NCI-H510A treated with DMSO at 0.1 percent for 48 hours (cell line): ENCODE measurements at regions not wholly inside any gene's neighbourhood (a gene's known extent, or its start where the extent isn't known, plus 50 kb on each side); places are given as distances from the start of the nearest gene placed in this dataset.
"Not testable (repeated sequence)": the region's sequence is repeated elsewhere in the genome, so short reads cannot be mapped to it uniquely, and the experiment has no call there.

ENCODE experiments used
- DNase-seq: peaks from one replicate; lab custom pipeline; 2025; lab: John Stamatoyannopoulos, UW

DNA sequence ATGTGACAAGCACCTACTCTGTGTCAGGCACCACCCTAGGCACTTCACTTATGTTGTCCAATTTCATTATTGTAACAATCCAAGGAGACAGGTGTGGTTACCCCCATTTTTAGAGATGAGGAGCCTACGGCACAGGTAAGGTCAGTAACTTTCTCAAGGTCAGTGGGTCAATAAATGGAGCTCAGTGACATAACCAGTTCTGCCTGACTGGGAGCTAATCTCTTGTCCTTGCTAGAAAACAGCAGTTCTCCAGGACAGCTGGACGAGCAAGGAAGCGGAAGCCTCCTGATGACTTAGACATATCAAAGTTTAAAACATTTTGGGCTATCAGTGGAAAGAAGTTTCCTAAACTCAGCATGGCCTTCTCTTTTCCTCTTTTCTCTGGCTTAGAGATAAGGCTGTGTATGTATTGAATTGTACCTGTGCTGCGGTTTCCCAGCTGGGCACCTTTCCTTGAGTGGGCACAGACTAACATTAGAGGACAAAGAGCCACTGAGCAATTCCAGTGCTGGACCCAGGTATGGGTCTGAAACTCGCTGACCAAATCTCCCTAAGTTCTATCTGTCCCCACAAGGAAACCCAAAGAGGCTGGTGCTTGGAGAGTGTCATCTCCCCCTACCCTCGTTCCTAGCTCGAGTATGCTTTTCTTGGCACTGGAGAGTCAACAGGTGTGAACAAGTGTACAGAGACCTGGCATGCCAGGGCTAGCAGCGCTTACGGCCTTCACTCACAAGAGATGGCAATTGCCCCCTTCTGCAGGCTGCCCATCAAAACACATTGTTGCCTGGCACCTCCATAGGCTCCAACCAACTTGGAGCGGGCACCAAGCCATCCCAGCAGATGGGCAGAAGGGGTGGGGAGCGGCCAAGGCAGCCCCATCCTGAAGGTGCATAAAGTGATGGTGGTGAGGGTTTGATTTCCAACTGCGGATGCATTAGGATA is 456.1 kb upstream of the PROX1 start:
- DNase-seq, result no peak

- DNase-seq, result no peak
Observed at GRCh38 chr1:213533125-213533524, 454.6 kb upstream of the PROX1 start.

- no peak for DNase-seq
Observed at GRCh38 chr1:213535679-213536078, 452.1 kb upstream of the PROX1 start.

DNA sequence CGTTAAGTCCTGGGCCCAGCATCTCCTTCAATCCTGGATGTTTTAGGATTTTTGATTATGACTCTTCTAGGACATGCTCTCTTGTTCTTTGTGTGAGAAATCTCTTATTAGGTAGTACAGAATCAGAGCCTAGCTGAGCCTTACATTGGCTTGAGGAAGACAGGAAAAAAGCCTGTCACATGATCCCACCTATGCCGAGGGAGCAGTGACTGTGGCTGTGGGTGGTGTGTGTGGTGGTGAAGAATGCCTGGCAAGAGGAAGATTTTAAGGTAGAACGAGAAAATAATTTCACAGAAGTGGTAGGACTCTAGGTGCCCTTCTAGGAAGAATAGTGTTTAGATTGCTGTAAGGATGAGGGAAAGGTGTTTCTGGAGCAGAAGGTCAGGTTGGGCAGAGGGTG is 449.5 kb upstream of the PROX1 start:
- no peak for DNase-seq

GRCh38 chr1:213539464-213539863 is 448.3 kb upstream of the PROX1 start:
- DNase-seq, result no peak

- DNase-seq, result no peak
Observed at GRCh38 chr1:213541641-213542040, 446.1 kb upstream of the PROX1 start.

DNA sequence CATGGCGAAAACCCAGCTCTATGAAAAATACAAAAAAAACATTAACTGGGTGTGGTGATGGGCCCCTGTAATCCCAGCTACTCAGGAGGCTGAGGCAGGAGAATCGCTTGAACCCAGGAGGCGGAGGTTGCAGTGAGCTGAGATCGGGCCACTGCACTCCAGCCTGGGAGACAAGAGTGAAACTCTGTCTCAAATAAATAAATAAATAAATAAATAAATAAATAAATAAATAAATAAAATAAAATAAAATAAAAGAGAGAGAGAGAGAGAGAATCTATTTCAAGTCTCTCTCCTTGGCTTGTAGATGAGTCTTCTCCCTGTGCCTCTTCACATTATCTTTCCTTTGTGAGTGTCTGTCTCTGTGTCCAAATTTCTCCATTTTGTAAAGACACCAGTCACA is 442.6 kb upstream of the PROX1 start:
- DNase-seq, result not testable (repeated sequence)

- DNase-seq, result no peak
Observed at GRCh38 chr1:213549982-213550381, 437.8 kb upstream of the PROX1 start.

GRCh38 chr1:213550804-213551203 is 437.0 kb upstream of the PROX1 start:
- DNase-seq, result no peak

GRCh38 chr1:213552045-213552444 is 435.7 kb upstream of the PROX1 start:
- no peak for DNase-seq

GRCh38 chr1:213560226-213560625 is 427.5 kb upstream of the PROX1 start:
- DNase-seq, result no peak

- no peak for DNase-seq
Observed at GRCh38 chr1:213561870-213562269, 425.9 kb upstream of the PROX1 start.

DNA sequence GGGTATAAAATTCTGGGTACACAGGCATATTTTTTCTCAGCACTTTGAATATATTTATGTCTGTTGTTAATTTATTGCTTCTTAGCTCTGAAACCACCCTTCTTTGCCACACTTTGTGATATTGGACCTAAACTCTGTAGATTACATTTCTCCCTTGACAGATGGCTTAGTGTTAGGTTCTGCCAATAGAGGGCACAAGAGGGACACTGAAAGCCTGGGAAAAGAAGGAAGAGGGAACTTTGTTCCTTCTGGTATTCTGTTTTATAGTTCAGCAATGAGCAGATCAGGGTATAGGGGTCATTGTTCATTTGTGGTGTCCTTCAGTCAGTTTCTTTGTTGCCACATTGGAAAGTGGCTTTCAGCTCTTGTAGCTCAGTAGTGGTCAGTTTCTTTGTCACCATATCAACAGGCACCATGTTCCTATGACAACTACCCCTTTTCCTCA is 423.5 kb upstream of the PROX1 start:
- peak; percentile 47 for DNase-seq

DNA sequence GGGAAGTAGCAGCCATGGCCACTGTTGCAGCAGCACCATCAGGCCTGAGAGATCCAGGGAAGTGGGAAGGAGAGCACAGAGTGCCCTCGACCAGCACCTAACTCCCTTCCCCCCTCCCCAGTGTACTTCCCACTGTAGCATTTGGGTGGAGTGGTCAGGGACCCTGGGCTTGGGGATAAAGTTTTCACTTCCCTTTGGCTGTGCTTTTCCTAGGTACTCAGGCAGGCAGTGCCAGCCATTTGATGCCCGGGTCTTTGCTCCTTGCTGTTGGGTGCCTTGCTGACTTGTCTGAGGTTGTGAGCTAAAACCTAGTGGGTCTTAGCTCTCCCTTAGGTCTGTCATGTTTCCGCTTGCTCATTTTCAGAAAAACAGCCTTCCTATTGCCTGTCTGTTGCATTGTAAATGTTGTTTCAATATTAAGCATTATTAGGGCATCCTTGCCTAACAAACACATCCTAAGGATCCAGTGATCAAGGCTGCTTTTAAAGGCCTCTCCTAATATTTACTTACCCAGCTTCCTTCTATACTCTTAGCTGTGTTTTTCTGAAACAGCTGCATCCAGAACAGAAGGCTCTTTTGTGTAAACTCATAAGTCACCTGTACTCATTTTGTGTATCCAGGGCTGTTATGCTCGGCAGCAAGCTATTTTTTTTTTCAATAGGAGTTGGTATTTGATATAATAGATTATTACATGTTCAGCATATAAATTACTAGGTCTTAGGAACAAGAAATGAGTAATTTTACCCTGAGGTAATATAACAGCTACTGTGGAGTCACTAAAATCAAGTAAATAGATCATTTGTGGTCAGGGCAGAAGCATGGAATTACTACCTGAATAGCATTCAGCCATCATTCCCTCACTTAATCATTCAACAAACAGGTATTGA is 418.6 kb upstream of the PROX1 start:
- DNase-seq, result peak; percentile 86

GRCh38 chr1:213569816-213570150 is 418.0 kb upstream of the PROX1 start:
- no peak for DNase-seq

GRCh38 chr1:213570487-213570886 is 417.3 kb upstream of the PROX1 start:
- DNase-seq, result no peak

DNA sequence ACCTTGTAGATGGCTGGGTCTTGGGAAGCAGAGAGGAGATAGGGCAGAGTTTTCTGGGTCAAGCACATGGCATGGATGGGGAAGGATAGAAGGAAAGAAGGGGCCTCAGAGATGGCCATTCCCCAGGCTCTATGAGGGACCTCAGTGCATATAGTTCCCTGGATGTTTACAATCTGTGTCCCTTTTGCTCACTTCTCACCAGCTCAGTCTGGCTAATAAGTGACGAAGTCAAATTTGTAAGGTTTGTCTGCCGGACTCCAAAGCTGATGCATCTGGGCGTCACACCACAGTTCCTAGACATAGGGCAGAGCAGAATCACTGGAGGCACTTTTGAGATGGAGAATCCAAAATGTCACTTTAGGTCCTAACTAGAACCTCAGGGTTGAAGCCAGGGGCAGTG is 416.4 kb upstream of the PROX1 start:
- no peak for DNase-seq

GRCh38 chr1:213571843-213572242 is 415.9 kb upstream of the PROX1 start:
- no peak for DNase-seq

DNA sequence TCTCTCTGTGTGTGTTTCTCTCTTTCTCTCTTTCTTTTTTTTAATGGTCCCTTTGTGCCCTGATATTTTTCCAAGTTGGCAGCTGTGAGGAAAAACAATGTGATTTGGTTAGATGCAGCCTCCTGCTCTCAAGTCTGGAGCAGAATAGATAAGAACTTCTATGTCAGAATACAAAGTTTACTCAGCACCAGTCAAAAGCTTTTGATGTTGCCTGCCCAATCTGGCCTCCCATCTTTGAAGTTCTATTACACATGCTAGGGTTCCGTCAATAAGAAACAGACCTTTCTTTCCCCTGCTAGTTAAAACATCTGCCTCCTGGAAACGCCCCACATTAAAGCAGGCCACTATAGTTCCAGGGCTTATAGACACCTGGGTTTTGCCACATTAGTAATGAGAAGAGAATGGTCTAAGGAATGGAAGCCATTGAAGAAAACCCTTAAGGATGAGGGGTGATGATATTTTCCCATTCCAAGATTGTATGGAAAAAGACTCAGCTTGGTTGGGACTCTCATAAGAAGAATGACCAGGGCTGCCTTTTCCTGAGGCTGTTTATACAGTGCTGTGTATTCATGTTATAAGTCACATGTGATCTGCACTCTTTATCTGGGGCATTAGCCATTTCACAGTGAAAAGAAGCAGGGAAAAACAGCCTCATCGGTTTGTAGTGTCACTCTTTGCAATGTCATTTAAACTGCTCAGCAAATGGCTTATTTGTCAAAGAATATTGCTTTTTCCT is 414.7 kb upstream of the PROX1 start:
- peak; percentile 26 for DNase-seq

GRCh38 chr1:213573648-213574009 is 414.1 kb upstream of the PROX1 start:
- no peak for DNase-seq

DNA sequence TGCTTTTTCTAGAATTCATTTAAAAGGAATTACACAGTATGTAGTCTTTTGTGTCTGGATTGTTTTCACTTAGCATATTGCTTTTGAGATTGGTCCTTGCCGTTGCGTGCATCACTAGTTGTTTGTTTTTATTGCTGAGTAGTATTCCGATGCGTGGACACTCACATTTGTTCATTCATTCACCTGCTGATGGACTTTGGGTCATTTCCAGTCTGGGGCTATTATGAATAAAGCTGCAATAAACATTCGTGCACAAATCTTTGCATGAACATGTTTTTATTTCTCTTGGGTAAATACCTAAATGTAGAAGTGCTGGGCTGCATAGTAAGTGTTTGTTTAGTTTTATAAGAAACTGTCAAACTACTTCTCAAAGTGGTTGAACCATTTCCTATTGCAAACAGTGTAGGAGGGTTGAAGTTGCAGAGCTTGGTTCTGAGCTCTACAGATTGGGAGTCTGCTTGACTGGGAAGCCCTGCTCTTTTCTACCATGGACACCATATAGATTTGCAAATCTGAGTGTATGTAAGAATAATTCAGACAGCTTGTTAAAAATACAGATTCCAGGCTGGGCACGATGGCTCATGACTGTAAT is 404.7 kb upstream of the PROX1 start:
- peak; percentile 55 for DNase-seq

- DNase-seq, result no peak
Observed at GRCh38 chr1:213584272-213584671, 403.5 kb upstream of the PROX1 start.
